ENCODE measurements at regions not wholly inside any gene's neighbourhood (a gene's known extent, or its start where the extent isn't known, plus 50 kb on each side); places are given as distances from the start of the nearest gene placed in this dataset.

GRCh38 chr9:115340314-115340713 lies 222.4 kb upstream of the TNC start:
- TF ChIP-seq CTCF (IDR thresholded peaks at IDR 0.05) = no peak
- no peak for TF ChIP-seq POLR2A (IDR thresholded peaks at IDR 0.05)
